ENCODE measurements at regions not wholly inside any gene's neighbourhood (a gene's known extent, or its start where the extent isn't known, plus 50 kb on each side); places are given as distances from the start of the nearest gene placed in this dataset.

GRCh38 chr16:35687071-35687470, 2227.7 kb downstream of the TP53TG3F start:
- DNase-seq: no peak

- no peak for DNase-seq
Observed at GRCh38 chr16:35687781-35688180, 2228.4 kb downstream of the TP53TG3F start.

- DNase-seq: no peak
Observed at GRCh38 chr16:35689764-35690163, 2230.4 kb downstream of the TP53TG3F start.

GRCh38 chr16:35690413-35690812, 2231.0 kb downstream of the TP53TG3F start:
- no peak for DNase-seq

- no peak for DNase-seq
Observed at GRCh38 chr16:35691057-35691456, 2231.6 kb downstream of the TP53TG3F start.

GRCh38 chr16:35692824-35693223, 2233.4 kb downstream of the TP53TG3F start:
- DNase-seq: no peak

- DNase-seq: no peak
Observed at GRCh38 chr16:35706901-35707300, 2247.5 kb downstream of the TP53TG3F start.

GRCh38 chr16:35711435-35711834, 2252.0 kb downstream of the TP53TG3F start:
- DNase-seq: no peak

- no peak for DNase-seq
Observed at GRCh38 chr16:35711958-35712357, 2252.5 kb downstream of the TP53TG3F start.

GRCh38 chr16:35713762-35714650, 2254.6 kb downstream of the TP53TG3F start:
- DNase-seq: no peak

- DNase-seq: no peak
Observed at GRCh38 chr16:35714665-35715064, 2255.3 kb downstream of the TP53TG3F start.

GRCh38 chr16:35724551-35724950, 2265.1 kb downstream of the TP53TG3F start:
- no peak for DNase-seq

- DNase-seq: no peak
Observed at GRCh38 chr16:35725949-35726348, 2266.5 kb downstream of the TP53TG3F start.

- DNase-seq: no peak
Observed at GRCh38 chr16:35730251-35730650, 2270.8 kb downstream of the TP53TG3F start.

GRCh38 chr16:35731341-35732040, 2272.1 kb downstream of the TP53TG3F start:
- DNase-seq: no peak

- no peak for DNase-seq
Observed at GRCh38 chr16:35732046-35732810, 2272.8 kb downstream of the TP53TG3F start.

- no peak for DNase-seq
Observed at GRCh38 chr16:35733278-35733965, 2274.0 kb downstream of the TP53TG3F start.

GRCh38 chr16:35733971-35734702, 2274.7 kb downstream of the TP53TG3F start:
- no peak for DNase-seq

- no peak for DNase-seq
Observed at GRCh38 chr16:35734728-35735402, 2275.5 kb downstream of the TP53TG3F start.

GRCh38 chr16:35735403-35736251, 2276.2 kb downstream of the TP53TG3F start:
- no peak for DNase-seq

Data from eye (tissue), 1 donor.